GM23248 (cell line): ENCODE measurements at regions not wholly inside any gene's neighbourhood (a gene's known extent, or its start where the extent isn't known, plus 50 kb on each side); places are given as distances from the start of the nearest gene placed in this dataset.

Source experiments
- DNase-seq: peaks from one replicate; pipeline ENCODE4 v3.0.0-alpha.2; 2015
- H2AFZ ChIP-seq: fragments of 200-600 bp; sonication (generic); 2 replicates; pipeline ENCODE4 v1.6.1; 2016; ENCODE audit warnings: antibody characterized with exemption
- H3F3A ChIP-seq: fragments of 200-600 bp; sonication (generic); 2 replicates; pipeline ENCODE4 v1.6.1; 2016; ENCODE audit warnings: mild to moderate bottlenecking, antibody characterized with exemption, mixed run types; ENCODE audit not compliant: insufficient read depth
- H3K27ac ChIP-seq: fragments of 200-600 bp; sonication (generic); 2 replicates; pipeline ENCODE4 v1.5.1; 2016; ENCODE audit warnings: mild to moderate bottlenecking
- H3K27me3 ChIP-seq: fragments of 200-600 bp; sonication (generic); replicated peaks from 2 replicates; pipeline ENCODE4 v1.6.1; 2016; ENCODE audit warnings: mild to moderate bottlenecking; ENCODE audit not compliant: insufficient read depth
- H3K36me3 ChIP-seq: fragments of 200-600 bp; sonication (generic); 2 replicates; pipeline ENCODE4 v1.6.1; 2016; ENCODE audit warnings: low read depth, mild to moderate bottlenecking
- H3K4me1 ChIP-seq: fragments of 200-600 bp; sonication (generic); 2 replicates; pipeline ENCODE4 v1.6.1; 2016; ENCODE audit warnings: mild to moderate bottlenecking; ENCODE audit not compliant: insufficient read depth
- H3K4me2 ChIP-seq: fragments of 200-600 bp; sonication (generic); one replicate; pipeline ENCODE4 v1.6.1; 2016; ENCODE audit warnings: mild to moderate bottlenecking; ENCODE audit not compliant: unreplicated experiment
- H3K4me3 ChIP-seq: fragments of 200-600 bp; sonication (generic); 2 replicates; pipeline ENCODE4 v1.5.1; 2016; ENCODE audit warnings: mild to moderate bottlenecking
- H3K79me2 ChIP-seq: fragments of 200-600 bp; sonication (generic); 2 replicates; pipeline ENCODE4 v1.6.1; 2016; ENCODE audit warnings: mild to moderate bottlenecking; ENCODE audit not compliant: insufficient read depth
- H3K9ac ChIP-seq: fragments of 200-600 bp; sonication (generic); 2 replicates; pipeline ENCODE4 v1.6.1; 2016; ENCODE audit warnings: mild to moderate bottlenecking
- H3K9me2 ChIP-seq: fragments of 200-600 bp; sonication (generic); 2 replicates; pipeline ENCODE4 v1.6.1; 2016; ENCODE audit warnings: mixed run types, mild to moderate bottlenecking, moderate library complexity; ENCODE audit not compliant: insufficient read depth
- H3K9me3 ChIP-seq: fragments of 200-600 bp; sonication (generic); one replicate; pipeline ENCODE4 v1.6.1; 2017; ENCODE audit warnings: low read depth
- H4K20me1 ChIP-seq: fragments of 200-600 bp; sonication (generic); 2 replicates; pipeline ENCODE4 v1.6.0; 2016; ENCODE audit not compliant: insufficient read depth
- EZH2 ChIP-seq: fragments of 200-600 bp; sonication (generic); IDR thresholded peaks from 2 replicates; pipeline ENCODE4 v1.6.1; 2018; ENCODE audit warnings: antibody characterized with exemption, mild to moderate bottlenecking; ENCODE audit not compliant: insufficient read depth, poor library complexity, severe bottlenecking
- EZH2phosphoT487 ChIP-seq: fragments of 200-600 bp; sonication (generic); IDR thresholded peaks from 2 replicates; pipeline ENCODE4 v1.6.1; 2018; ENCODE audit warnings: antibody characterized with exemption, moderate library complexity, mild to moderate bottlenecking, low read depth; ENCODE audit not compliant: insufficient read depth
- WGBS, 2 experiments: methylation state at CpG; one replicate each; pipeline ENCODE4 v1.1.6; 2015 to 2017; ENCODE audit warnings: low lambda C conversion rate in 2 of 2, low coverage in 1 of 2; ENCODE audit errors: missing lambda C conversion rate in 2 of 2; 5-methylcytosine and 5-hydroxymethylcytosine counted together
- in situ Hi-C: fragments of 300-500 bp; cut with MboI; formaldehyde crosslinking; loops from 2 replicates; pipeline ENCODE4 v1.15.0; 2020

GRCh38 chr10:90347239-90347638 is 510.6 kb downstream of the HTR7 start:
- H2AFZ ChIP-seq = no peak overlapping the region
- H3K9me2 ChIP-seq = no peaks in the 10 kb centered on the region
- H3F3A ChIP-seq = no peaks in the 10 kb centered on the region
- no peaks in the 10 kb centered on the region for H3K27me3 ChIP-seq
- H3K4me1 ChIP-seq = no peaks in the 10 kb centered on the region
- no peak overlapping the region for H3K27ac ChIP-seq
- no peaks in the 10 kb centered on the region for H3K36me3 ChIP-seq
- H3K4me3 ChIP-seq = no peak overlapping the region
- no peak for DNase-seq
- H3K9me3 ChIP-seq = no peaks in the 10 kb centered on the region
- no peak for TF ChIP-seq EZH2
- no peak for TF ChIP-seq EZH2phosphoT487
- in situ Hi-C loops = no loop called here
- WGBS, 2 experiments = 18 to 23% methylated on average over 2 of the region's 2 CpGs
- no peaks in the 10 kb centered on the region for H3K79me2 ChIP-seq
- H3K9ac ChIP-seq = no peak overlapping the region
- H3K4me2 ChIP-seq = no peak overlapping the region
- no peaks in the 10 kb centered on the region for H4K20me1 ChIP-seq

DNA sequence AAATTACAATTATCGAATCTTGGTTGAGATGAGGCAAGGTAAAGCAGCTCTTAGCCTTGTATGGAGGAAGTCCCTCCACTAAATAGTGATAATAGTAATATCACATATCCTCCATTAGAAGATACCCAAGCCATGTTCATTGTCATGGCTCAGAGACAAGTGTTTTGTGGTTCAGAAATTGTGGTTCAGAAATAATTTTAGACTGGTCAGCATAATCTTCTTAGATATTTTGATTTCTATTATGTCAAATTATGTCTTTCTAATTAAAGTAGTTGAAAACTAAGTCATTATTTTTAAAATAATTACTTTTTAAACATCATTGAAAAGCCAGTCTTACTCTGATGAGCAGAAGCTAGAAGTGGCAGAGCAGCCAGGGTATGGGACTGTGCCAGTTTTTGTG is 507.7 kb downstream of the HTR7 start:
- Histone ChIP-seq H3F3A (no peaks in the 10 kb centered on the region), H3K27me3 (no peaks in the 10 kb centered on the region), H3K36me3 (no peaks in the 10 kb centered on the region), H3K9ac (no peak overlapping the region), H3K4me2 (no peak overlapping the region), H4K20me1 (no peaks in the 10 kb centered on the region), H3K27ac (no peak overlapping the region), H3K9me3 (no peaks in the 10 kb centered on the region), H3K79me2 (no peaks in the 10 kb centered on the region), H3K4me1 (no peaks in the 10 kb centered on the region), H3K9me2 (no peaks in the 10 kb centered on the region), H2AFZ (no peak overlapping the region), H3K4me3 (no peak overlapping the region)
- WGBS, 2 experiments = 36 to 38% methylated on average over 1 of the region's 1 CpG
- DNase-seq = no peak
- in situ Hi-C loops = no loop called here
- no peak for TF ChIP-seq EZH2
- no peak for TF ChIP-seq EZH2phosphoT487

GRCh38 chr10:90352288-90352687 is 505.6 kb downstream of the HTR7 start:
- H3K4me3 ChIP-seq = no peak overlapping the region
- H3K27me3 ChIP-seq = no peaks in the 10 kb centered on the region
- H3K4me2 ChIP-seq = no peak overlapping the region
- TF ChIP-seq EZH2phosphoT487 (no peak), EZH2 (no peak)
- H2AFZ ChIP-seq = no peak overlapping the region
- H3K9me2 ChIP-seq = no peaks in the 10 kb centered on the region
- no peaks in the 10 kb centered on the region for H4K20me1 ChIP-seq
- DNase-seq = no peak
- no peak overlapping the region for H3K9ac ChIP-seq
- H3K36me3 ChIP-seq = no peaks in the 10 kb centered on the region
- no peaks in the 10 kb centered on the region for H3K9me3 ChIP-seq
- H3F3A ChIP-seq = no peaks in the 10 kb centered on the region
- no peaks in the 10 kb centered on the region for H3K4me1 ChIP-seq
- H3K79me2 ChIP-seq = no peaks in the 10 kb centered on the region
- WGBS, 2 experiments = 4 to 6% methylated on average over 7 of the region's 7 CpGs
- in situ Hi-C loops = no loop called here
- H3K27ac ChIP-seq = no peak overlapping the region

DNA sequence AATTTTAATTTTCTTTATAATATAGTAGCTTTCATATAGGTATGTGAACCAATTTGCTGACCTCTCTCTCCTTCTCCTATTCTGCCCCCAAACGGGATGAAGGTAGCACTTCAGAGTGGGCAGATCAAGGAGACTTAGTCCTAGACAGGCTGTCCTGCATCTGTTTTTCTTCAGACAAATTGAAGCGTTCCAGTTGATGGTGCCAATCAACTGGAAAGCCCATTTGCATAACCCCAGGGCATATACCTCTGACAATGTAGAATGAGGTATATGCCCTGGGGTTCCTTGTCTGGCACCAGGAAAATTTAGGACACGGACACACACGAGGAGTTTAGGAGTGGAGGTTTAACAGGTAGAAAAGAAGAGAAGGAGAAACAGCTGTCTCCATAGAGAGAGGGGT is 502.9 kb downstream of the HTR7 start:
- Histone ChIP-seq H3F3A (no peaks in the 10 kb centered on the region), H3K4me2 (no peak overlapping the region), H3K4me3 (no peak overlapping the region), H3K9me2 (no peaks in the 10 kb centered on the region), H4K20me1 (no peaks in the 10 kb centered on the region), H3K27ac (no peak overlapping the region), H2AFZ (no peak overlapping the region), H3K4me1 (no peaks in the 10 kb centered on the region), H3K9ac (no peak overlapping the region), H3K36me3 (no peaks in the 10 kb centered on the region), H3K9me3 (no peaks in the 10 kb centered on the region), H3K79me2 (no peaks in the 10 kb centered on the region), H3K27me3 (no peaks in the 10 kb centered on the region)
- TF ChIP-seq EZH2phosphoT487 = no peak
- no peak for TF ChIP-seq EZH2
- WGBS, 2 experiments = 12 to 13% methylated on average over 4 of the region's 4 CpGs
- in situ Hi-C loops = no loop called here
- DNase-seq = no peak
